ENCODE measurements at regions not wholly inside any gene's neighbourhood (a gene's known extent, or its start where the extent isn't known, plus 50 kb on each side); places are given as distances from the start of the nearest gene placed in this dataset.
"Not testable (repeated sequence)": the region's sequence is repeated elsewhere in the genome, so short reads cannot be mapped to it uniquely, and the experiment has no call there.

DNA sequence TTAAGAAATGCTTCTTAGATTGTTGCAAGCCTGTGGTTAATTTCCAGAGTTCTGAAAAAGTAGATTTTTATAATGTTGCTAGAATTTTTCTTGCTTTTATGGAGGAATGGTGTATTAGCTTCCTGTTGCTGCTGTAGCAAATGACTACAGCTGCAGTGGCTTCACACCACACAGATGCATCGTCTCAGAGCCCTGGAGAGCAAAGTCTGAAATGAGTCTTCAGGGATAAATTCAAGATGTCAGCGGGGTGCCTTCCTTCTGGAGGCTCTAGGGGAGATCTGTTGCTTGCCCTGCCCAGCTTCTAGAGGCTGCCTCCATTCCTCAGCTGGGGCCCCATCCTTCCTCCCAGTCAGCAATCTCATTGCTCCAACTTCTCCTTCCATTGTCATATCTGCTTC lies 187.8 kb downstream of the ZNF516 start:
- no peaks in the 10 kb centered on the region for H3K9me3 Mint-ChIP-seq (ENCODE audit: insufficient read depth)
- H3K4me1 Mint-ChIP-seq (ENCODE audit: low read depth), result no peaks in the 10 kb centered on the region
- no peak overlapping the region for H3K4me3 Mint-ChIP-seq
- DNase-seq (no peak), ATAC-seq (no peak)
- no peak overlapping the region for H3K27ac Mint-ChIP-seq
- peaks cover 10% of the 10 kb centered on the region for H3K27me3 Mint-ChIP-seq (ENCODE audit: low read depth)
- POLR2A ChIA-PET, result interaction anchor here (0.8 kb wide), 1 partner anchor 12 kb away, joined by 3 read pairs; no protein-coding TSS in a partner anchor
- CTCF ChIA-PET, result interaction anchor here (1.2 kb wide), 1 partner anchor 9 kb away, joined by 3 read pairs; no protein-coding TSS in a partner anchor
- H3K36me3 Mint-ChIP-seq (ENCODE audit: low read depth), result no peaks in the 10 kb centered on the region

DNA sequence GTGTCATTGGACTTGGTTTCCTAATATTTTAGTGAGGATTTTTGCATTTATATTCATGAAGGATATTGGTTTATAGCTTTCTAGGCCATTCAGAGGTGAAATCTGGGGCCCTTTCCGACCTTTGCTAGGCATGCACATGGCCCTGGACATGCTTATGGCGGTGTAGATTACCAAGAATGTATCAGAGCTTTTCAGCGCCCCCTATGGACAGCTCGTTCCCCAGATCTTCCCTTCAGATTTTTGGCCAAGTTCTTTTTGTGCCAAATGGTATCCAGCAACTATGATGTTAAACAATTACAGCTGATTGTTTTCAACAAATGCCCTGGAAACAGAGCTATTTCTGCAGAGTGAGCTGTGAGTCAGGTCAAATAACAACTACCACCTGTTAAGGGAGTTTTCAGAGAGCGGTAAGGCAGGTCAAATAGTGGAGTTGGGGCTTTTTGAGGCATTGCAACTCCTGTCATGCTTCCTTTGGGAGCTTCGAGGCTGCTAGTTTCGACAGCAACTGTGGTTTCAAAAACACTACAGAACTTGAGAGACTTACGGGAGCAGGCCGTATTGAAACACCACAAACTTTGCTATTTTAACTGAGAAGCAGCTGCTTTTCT lies 188.3 kb downstream of the ZNF516 start:
- ATAC-seq (no peak), DNase-seq (no peak)
- Mint-ChIP-seq H3K4me3 (no peak overlapping the region), H3K27ac (no peak overlapping the region), H3K27me3 (ENCODE audit: low read depth) (peaks cover 10% of the 10 kb centered on the region), H3K9me3 (ENCODE audit: insufficient read depth) (no peaks in the 10 kb centered on the region), H3K4me1 (ENCODE audit: low read depth) (no peaks in the 10 kb centered on the region), H3K36me3 (ENCODE audit: low read depth) (no peaks in the 10 kb centered on the region)
- ChIA-PET CTCF (interaction anchor here (1.2 kb wide), 1 partner anchor 9 kb away, joined by 3 read pairs; no protein-coding TSS in a partner anchor), POLR2A (interaction anchor here (0.8 kb wide), 1 partner anchor 11 kb away, joined by 3 read pairs; no protein-coding TSS in a partner anchor)

DNA sequence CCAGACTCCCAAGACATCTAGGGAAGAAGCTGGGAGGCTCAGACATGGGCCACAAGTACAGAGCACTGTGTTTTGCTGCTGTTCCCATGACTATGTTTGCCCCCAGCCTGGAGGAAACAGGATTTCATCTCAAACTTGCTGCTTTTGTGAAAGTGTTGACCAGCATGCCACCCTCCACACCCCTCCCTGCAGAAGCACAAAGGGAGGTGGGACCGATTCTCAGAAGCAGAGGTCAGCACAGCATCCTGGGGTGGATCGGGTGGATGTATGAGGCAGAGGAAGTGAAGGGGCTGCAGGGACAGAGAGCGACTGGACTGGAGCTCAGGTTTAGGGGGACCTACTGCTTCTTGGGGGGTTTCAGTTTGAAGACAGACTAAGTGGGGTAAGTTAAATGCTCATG lies 209.2 kb downstream of the ZNF516 start:
- H3K27me3 Mint-ChIP-seq (ENCODE audit: low read depth), result peaks cover under 1% of the 10 kb centered on the region
- no peaks in the 10 kb centered on the region for H3K4me1 Mint-ChIP-seq (ENCODE audit: low read depth)
- H3K4me3 Mint-ChIP-seq, result no peak overlapping the region
- POLR2A ChIA-PET, result no interaction called here
- H3K36me3 Mint-ChIP-seq (ENCODE audit: low read depth), result no peaks in the 10 kb centered on the region
- CTCF ChIA-PET, result no interaction called here
- H3K9me3 Mint-ChIP-seq (ENCODE audit: insufficient read depth), result no peaks in the 10 kb centered on the region
- no peak overlapping the region for H3K27ac Mint-ChIP-seq
- DNase-seq (no peak), ATAC-seq (no peak)

DNA sequence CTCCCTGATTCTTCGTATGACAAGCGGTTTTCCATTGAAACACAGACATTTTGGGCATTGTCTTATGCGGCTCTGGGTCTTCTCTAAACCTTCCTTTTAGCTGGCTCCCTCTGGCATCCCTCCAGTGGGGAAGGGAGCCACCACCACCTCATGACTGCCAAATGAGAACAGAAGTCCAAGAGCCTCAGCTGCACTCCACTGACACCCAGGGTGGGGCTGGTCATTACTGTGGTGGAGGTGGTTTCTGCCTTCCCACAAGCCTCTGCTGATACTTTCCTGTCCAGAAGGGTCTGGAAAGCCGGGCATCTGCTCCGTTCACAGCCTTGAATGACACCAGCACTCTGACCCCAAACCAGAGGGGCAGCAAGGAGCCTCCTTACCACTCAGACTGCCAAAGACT lies 213.5 kb downstream of the ZNF516 start:
- no peak overlapping the region for H3K4me3 Mint-ChIP-seq
- H3K27ac Mint-ChIP-seq, result no peak overlapping the region
- ATAC-seq, result no peak
- H3K9me3 Mint-ChIP-seq (ENCODE audit: insufficient read depth), result no peaks in the 10 kb centered on the region
- H3K27me3 Mint-ChIP-seq (ENCODE audit: low read depth), result peaks cover 3% of the 10 kb centered on the region
- ChIA-PET CTCF (no interaction called here), POLR2A (no interaction called here)
- no peaks in the 10 kb centered on the region for H3K36me3 Mint-ChIP-seq (ENCODE audit: low read depth)
- no peaks in the 10 kb centered on the region for H3K4me1 Mint-ChIP-seq (ENCODE audit: low read depth)
- no peak for DNase-seq

DNA sequence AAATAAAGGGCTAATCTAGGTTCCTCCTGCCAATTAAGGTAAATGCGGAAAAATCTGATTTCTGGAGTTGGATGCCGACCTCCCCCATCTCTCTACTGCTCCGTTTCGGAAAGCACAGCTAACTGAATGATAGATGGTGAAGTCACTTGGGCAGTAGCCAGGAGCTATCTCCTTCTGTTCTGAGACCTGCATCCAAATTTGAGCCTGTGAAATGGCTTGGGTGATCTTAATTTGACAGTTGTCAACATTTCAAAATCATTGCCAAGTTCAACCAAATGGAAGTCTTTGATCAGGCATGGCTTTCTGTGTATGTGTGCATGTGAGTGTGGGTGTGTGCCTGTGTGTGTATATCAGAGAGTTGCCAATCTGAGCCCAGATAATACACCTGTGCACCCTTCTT lies 217.2 kb downstream of the ZNF516 start:
- POLR2A ChIA-PET, result no interaction called here
- no peaks in the 10 kb centered on the region for H3K4me1 Mint-ChIP-seq (ENCODE audit: low read depth)
- DNase-seq, result no peak
- H3K4me3 Mint-ChIP-seq, result no peak overlapping the region
- no peaks in the 10 kb centered on the region for H3K36me3 Mint-ChIP-seq (ENCODE audit: low read depth)
- H3K27me3 Mint-ChIP-seq (ENCODE audit: low read depth), result peaks cover 3% of the 10 kb centered on the region
- ATAC-seq, result no peak
- no peaks in the 10 kb centered on the region for H3K9me3 Mint-ChIP-seq (ENCODE audit: insufficient read depth)
- H3K27ac Mint-ChIP-seq, result no peak overlapping the region
- CTCF ChIA-PET, result no interaction called here

DNA sequence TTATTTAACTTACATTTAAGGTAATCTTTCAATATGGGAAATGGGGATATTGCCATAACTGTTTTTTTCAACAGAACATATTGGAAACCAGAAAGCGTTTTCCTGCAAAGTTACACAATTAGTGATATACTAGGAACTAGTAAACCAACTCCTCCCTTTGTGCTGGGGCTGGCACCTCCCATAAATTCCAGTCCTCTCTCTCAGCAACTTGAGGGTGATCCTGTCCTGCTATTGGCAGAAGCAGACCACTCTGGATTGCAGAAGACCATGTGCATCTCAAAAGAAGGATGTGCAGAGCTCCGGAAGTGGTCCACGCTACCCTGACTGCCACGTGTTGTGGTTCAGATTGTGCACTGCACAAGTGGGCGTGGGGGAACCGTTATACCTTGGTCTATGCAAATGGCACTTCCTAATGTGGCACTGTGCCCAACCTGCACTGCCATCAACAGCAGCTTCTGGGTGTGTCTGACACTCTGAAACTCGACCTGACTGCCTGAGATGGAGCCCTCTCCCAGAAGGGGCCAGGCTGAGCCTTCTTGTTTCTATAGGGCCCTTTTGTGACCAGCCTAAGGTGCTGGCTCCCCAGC lies 219.2 kb downstream of the ZNF516 start:
- Mint-ChIP-seq H3K9me3 (ENCODE audit: insufficient read depth) (no peaks in the 10 kb centered on the region), H3K36me3 (ENCODE audit: low read depth) (no peaks in the 10 kb centered on the region), H3K27ac (no peak overlapping the region), H3K4me1 (ENCODE audit: low read depth) (no peaks in the 10 kb centered on the region), H3K4me3 (no peak overlapping the region), H3K27me3 (ENCODE audit: low read depth) (peaks cover 3% of the 10 kb centered on the region)
- DNase-seq, result no peak
- ChIA-PET POLR2A (no interaction called here), CTCF (no interaction called here)
- no peak for ATAC-seq

DNA sequence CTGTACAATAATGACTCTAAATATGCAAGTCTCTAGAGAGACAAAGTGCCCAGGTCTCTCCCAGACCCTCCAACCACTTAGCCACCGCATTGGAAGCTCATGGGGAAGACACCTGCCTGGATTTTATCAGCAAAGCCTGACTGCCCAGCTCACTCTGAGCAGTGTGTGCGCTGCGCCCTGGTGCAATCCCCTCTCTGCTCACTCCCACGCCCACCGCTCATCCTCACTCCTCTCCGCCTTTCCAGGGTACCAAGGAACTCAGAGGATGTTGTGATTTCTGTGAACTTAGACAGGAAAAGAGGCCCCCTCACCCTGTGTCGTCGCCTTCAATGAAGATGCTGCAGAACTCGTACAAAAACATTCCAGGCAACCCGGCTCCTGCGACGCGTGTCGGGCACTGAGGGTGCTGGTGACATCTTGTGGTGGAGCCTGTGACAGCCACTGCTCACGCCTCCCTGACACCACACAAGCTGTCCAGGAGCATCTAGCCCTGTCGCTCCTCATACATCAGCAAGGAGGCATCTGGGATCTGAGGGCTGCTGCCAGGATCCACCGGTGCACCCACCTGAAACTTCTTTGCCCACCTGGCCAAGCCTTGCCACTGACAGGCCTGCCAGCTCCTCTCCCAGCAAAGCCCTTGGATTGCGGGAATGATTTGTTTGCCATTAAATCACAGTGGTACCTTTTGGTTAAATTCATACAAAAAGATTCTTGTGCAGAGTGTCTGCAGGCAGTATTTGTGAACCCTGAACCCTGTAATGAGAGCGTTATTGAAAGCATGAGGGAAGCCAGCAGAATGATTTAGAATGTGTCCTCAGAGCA lies 220.4 kb downstream of the ZNF516 start:
- ATAC-seq (no peak), DNase-seq (no peak)
- H3K36me3 Mint-ChIP-seq (ENCODE audit: low read depth), result no peaks in the 10 kb centered on the region
- peaks cover 3% of the 10 kb centered on the region for H3K27me3 Mint-ChIP-seq (ENCODE audit: low read depth)
- H3K4me3 Mint-ChIP-seq, result no peak overlapping the region
- H3K9me3 Mint-ChIP-seq (ENCODE audit: insufficient read depth), result no peaks in the 10 kb centered on the region
- H3K4me1 Mint-ChIP-seq (ENCODE audit: low read depth), result no peaks in the 10 kb centered on the region
- CTCF ChIA-PET, result no interaction called here
- no peak overlapping the region for H3K27ac Mint-ChIP-seq
- POLR2A ChIA-PET, result no interaction called here

DNA sequence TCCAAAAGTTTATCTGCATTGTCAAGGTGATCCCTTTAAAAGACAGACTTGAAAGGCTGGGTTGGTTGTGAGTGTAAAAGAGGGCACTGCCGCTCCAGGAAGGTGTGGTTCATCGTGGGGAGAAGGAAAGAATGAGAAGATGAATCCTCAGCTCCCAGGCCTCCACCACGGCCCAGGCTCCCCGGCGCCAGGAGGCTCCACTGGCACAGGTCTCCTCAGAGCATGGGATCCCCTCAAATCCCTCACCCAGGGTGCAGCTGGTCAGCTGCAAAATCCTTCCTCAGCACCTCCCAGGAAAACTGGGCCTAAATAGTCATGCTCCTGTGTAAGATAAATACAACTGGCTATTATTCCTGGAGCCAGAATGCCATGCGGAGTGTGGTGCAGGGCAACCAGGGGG lies 221.1 kb downstream of the ZNF516 start:
- CTCF ChIA-PET, result no interaction called here
- Mint-ChIP-seq H3K27me3 (ENCODE audit: low read depth) (peaks cover 3% of the 10 kb centered on the region), H3K4me3 (no peak overlapping the region), H3K4me1 (ENCODE audit: low read depth) (no peaks in the 10 kb centered on the region), H3K9me3 (ENCODE audit: insufficient read depth) (no peaks in the 10 kb centered on the region), H3K27ac (no peak overlapping the region), H3K36me3 (ENCODE audit: low read depth) (no peaks in the 10 kb centered on the region)
- ATAC-seq (no peak), DNase-seq (no peak)
- POLR2A ChIA-PET, result no interaction called here

DNA sequence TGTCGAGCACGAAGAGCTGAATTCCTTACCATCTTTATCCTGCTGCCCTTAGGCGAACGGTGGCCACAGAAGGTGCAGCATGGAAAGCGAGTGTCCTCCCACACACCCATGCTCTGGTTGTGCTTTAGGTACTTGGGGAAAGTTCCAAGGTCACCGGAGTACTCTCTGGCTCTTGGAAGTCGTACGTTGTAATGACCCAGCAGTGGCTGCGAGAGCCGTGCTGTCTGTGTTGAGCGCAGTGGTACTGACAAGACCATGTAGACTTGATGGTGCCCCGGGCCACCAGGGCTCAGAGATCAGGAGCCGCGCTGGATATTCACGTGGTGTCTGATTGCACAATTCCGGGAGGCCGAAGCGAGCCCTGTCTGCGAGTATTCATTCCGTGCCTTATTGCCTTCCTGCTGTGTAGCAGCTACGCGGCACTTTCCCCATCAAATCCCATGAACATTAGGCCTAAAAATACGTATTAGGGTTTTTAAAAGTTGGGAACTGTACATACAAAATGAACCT lies 222.0 kb downstream of the ZNF516 start:
- H3K27ac Mint-ChIP-seq, result no peak overlapping the region
- DNase-seq (no peak), ATAC-seq (no peak)
- no peaks in the 10 kb centered on the region for H3K4me1 Mint-ChIP-seq (ENCODE audit: low read depth)
- H3K9me3 Mint-ChIP-seq (ENCODE audit: insufficient read depth), result no peaks in the 10 kb centered on the region
- POLR2A ChIA-PET, result no interaction called here
- no peaks in the 10 kb centered on the region for H3K36me3 Mint-ChIP-seq (ENCODE audit: low read depth)
- H3K27me3 Mint-ChIP-seq (ENCODE audit: low read depth), result peaks cover 4% of the 10 kb centered on the region
- H3K4me3 Mint-ChIP-seq, result no peak overlapping the region
- CTCF ChIA-PET, result no interaction called here

DNA sequence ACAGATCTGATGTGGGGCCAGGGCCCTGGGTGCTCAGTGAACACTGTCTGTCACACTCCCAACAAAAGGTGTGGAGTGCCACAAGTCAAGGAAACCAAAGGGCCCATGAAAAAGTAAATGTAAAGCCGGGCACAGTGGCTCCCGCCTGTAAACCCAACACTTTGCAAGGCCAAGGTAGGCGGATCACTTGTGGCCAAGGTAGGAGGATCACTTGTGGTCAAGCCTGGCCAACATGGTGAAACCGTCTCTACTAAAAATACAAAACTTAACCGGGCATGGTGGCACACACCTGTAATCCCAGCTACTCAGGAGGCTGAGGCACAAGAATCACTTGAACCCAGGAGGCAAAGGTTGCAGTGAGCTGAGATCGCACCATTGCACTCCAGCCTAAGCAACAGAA lies 227.6 kb downstream of the ZNF516 start:
- H3K36me3 Mint-ChIP-seq (ENCODE audit: low read depth); H3K4me1 Mint-ChIP-seq (ENCODE audit: low read depth); H3K4me3 Mint-ChIP-seq; H3K27ac Mint-ChIP-seq; H3K9me3 Mint-ChIP-seq (ENCODE audit: insufficient read depth); CTCF ChIA-PET; ATAC-seq; DNase-seq; H3K27me3 Mint-ChIP-seq (ENCODE audit: low read depth): not testable (repeated sequence)
- POLR2A ChIA-PET, result interaction anchor here (0.6 kb wide), 1 partner anchor 686 kb away, joined by 3 read pairs; no protein-coding TSS in a partner anchor

DNA sequence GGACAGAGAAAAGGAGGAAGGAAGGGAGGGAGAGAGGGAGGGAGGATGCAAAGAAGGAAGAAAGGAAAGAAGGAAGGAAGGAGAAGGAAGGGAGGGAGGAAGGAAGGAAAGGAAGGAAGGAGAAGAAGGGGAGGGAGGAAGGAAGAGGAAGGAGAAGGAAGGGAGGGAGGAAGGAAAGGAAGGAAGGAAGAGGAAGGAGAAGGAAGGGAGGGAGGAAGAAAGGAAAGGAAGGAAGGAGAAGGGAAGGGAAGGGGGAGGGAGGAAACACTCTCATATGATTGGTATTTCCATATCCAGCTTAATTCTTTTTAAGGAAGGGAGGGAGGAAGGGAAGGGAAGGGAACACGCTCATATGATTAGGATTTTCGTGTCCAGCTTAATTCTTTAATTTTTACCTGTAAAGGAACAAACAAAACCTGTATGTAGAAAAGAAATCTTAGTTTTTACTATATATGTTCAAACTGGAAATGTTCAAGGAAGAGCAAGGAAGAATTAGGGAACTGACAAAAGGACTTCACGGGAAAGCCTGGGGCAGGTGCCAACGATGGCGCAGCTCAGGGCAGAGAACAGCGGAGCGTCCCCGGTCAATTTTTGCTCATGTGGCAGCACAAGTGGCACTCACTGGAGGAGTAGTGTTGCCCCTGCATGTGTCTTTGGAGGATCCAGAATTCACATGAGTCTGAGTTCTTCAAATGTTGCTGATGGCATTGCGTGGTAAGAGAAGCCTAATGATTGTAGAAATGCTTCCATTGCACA lies 228.6 kb downstream of the ZNF516 start:
- Mint-ChIP-seq H3K4me1 (ENCODE audit: low read depth) (no peaks in the 10 kb centered on the region), H3K27me3 (ENCODE audit: low read depth) (peaks cover 1% of the 10 kb centered on the region), H3K4me3 (no peak overlapping the region), H3K27ac (no peak overlapping the region), H3K9me3 (ENCODE audit: insufficient read depth) (no peaks in the 10 kb centered on the region), H3K36me3 (ENCODE audit: low read depth) (no peaks in the 10 kb centered on the region)
- ChIA-PET CTCF (no interaction called here), POLR2A (no interaction called here)
- ATAC-seq (no peak), DNase-seq (no peak)
